ENCODE measurements at regions not wholly inside any gene's neighbourhood (a gene's known extent, or its start where the extent isn't known, plus 50 kb on each side); places are given as distances from the start of the nearest gene placed in this dataset.
"Not testable (repeated sequence)": the region's sequence is repeated elsewhere in the genome, so short reads cannot be mapped to it uniquely, and the experiment has no call there.

GRCh38 chr9:21615018-21615417, 132.9 kb upstream of the IFNE start:
- H3K4me3 ChIP-seq (ENCODE audit: low read depth, low read length) = no peak overlapping the region
- no peak for TF ChIP-seq CTCF (IDR thresholded peaks at IDR 0.05; ENCODE audit: borderline replicate concordance, insufficient read depth, low read depth, low read length)

GRCh38 chr9:21615446-21615845, 133.3 kb upstream of the IFNE start:
- TF ChIP-seq CTCF (IDR thresholded peaks at IDR 0.05; ENCODE audit: borderline replicate concordance, insufficient read depth, low read depth, low read length) = no peak
- no peak overlapping the region for H3K4me3 ChIP-seq (ENCODE audit: low read depth, low read length)

GRCh38 chr9:21616082-21616778, 134.1 kb upstream of the IFNE start:
- H3K4me3 ChIP-seq (ENCODE audit: low read depth, low read length) = no peak overlapping the region
- TF ChIP-seq CTCF (IDR thresholded peaks at IDR 0.05; ENCODE audit: borderline replicate concordance, insufficient read depth, low read depth, low read length) = no peak

- no peak for TF ChIP-seq CTCF (IDR thresholded peaks at IDR 0.05; ENCODE audit: borderline replicate concordance, insufficient read depth, low read depth, low read length)
- H3K4me3 ChIP-seq (ENCODE audit: low read depth, low read length) = no peak overlapping the region
These were observed 142.8 kb upstream of the IFNE start for GRCh38 chr9:21624675-21625644.

GRCh38 chr9:21626493-21626892, 144.4 kb upstream of the IFNE start:
- H3K4me3 ChIP-seq (ENCODE audit: low read depth, low read length) = no peak overlapping the region
- no peak for TF ChIP-seq CTCF (IDR thresholded peaks at IDR 0.05; ENCODE audit: borderline replicate concordance, insufficient read depth, low read depth, low read length)

GRCh38 chr9:21628954-21629353, 146.8 kb upstream of the IFNE start:
- not testable (repeated sequence) for H3K4me3 ChIP-seq (ENCODE audit: low read depth, low read length)

- no peak for TF ChIP-seq CTCF (IDR thresholded peaks at IDR 0.05; ENCODE audit: borderline replicate concordance, insufficient read depth, low read depth, low read length)
- H3K4me3 ChIP-seq (ENCODE audit: low read depth, low read length) = no peak overlapping the region
These were observed 152.8 kb upstream of the IFNE start for GRCh38 chr9:21634951-21635350.
